ENCODE measurements at regions not wholly inside any gene's neighbourhood (a gene's known extent, or its start where the extent isn't known, plus 50 kb on each side); places are given as distances from the start of the nearest gene placed in this dataset.

- no peak overlapping the region for H3K4me3 ChIP-seq (ENCODE audit: low read depth, low read length)
- DNase-seq (ENCODE audit: low read depth): no peak
- TF ChIP-seq, protein P1, sequence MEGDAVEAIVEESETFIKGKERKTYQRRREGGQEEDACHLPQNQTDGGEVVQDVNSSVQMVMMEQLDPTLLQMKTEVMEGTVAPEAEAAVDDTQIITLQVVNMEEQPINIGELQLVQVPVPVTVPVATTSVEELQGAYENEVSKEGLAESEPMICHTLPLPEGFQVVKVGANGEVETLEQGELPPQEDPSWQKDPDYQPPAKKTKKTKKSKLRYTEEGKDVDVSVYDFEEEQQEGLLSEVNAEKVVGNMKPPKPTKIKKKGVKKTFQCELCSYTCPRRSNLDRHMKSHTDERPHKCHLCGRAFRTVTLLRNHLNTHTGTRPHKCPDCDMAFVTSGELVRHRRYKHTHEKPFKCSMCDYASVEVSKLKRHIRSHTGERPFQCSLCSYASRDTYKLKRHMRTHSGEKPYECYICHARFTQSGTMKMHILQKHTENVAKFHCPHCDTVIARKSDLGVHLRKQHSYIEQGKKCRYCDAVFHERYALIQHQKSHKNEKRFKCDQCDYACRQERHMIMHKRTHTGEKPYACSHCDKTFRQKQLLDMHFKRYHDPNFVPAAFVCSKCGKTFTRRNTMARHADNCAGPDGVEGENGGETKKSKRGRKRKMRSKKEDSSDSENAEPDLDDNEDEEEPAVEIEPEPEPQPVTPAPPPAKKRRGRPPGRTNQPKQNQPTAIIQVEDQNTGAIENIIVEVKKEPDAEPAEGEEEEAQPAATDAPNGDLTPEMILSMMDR (IDR thresholded peaks at IDR 0.05; ENCODE audit: insufficient read depth, low read depth, low read length, missing control alignments): no peak
Measured at GRCh38 chr9:107989544-107989943, 500.0 kb upstream of the KLF4 start.

GRCh38 chr9:107989099-107989498 lies 499.5 kb upstream of the KLF4 start:
- no peak for DNase-seq (ENCODE audit: low read depth)
- TF ChIP-seq, protein P1 (IDR thresholded peaks at IDR 0.05; ENCODE audit: insufficient read depth, low read depth, low read length, missing control alignments): no peak

GRCh38 chr9:107984956-107985355 lies 495.4 kb upstream of the KLF4 start:
- TF ChIP-seq, protein P1 (IDR thresholded peaks at IDR 0.05; ENCODE audit: insufficient read depth, low read depth, low read length, missing control alignments): no peak
- H3K4me3 ChIP-seq (ENCODE audit: low read depth, low read length): no peak overlapping the region

More at GRCh38 chr9:107989099-107989498, 499.5 kb upstream of the KLF4 start:
- no peak overlapping the region for H3K4me3 ChIP-seq (ENCODE audit: low read depth, low read length)

GRCh38 chr9:107983762-107984161 lies 494.2 kb upstream of the KLF4 start:
- H3K4me3 ChIP-seq (ENCODE audit: low read depth, low read length): no peak overlapping the region
- TF ChIP-seq, protein P1 (IDR thresholded peaks at IDR 0.05; ENCODE audit: insufficient read depth, low read depth, low read length, missing control alignments): no peak

More at GRCh38 chr9:107984956-107985355, 495.4 kb upstream of the KLF4 start:
- DNase-seq (ENCODE audit: low read depth): no peak

GRCh38 chr9:107983181-107983603 lies 493.6 kb upstream of the KLF4 start:
- DNase-seq (ENCODE audit: low read depth): no peak
- TF ChIP-seq, protein P1 (IDR thresholded peaks at IDR 0.05; ENCODE audit: insufficient read depth, low read depth, low read length, missing control alignments): no peak

More at GRCh38 chr9:107983762-107984161, 494.2 kb upstream of the KLF4 start:
- DNase-seq (ENCODE audit: low read depth): no peak

GRCh38 chr9:107982745-107983144 lies 493.2 kb upstream of the KLF4 start:
- no peak for DNase-seq (ENCODE audit: low read depth)
- TF ChIP-seq, protein P1 (IDR thresholded peaks at IDR 0.05; ENCODE audit: insufficient read depth, low read depth, low read length, missing control alignments): no peak
- H3K4me3 ChIP-seq (ENCODE audit: low read depth, low read length): no peak overlapping the region

More at GRCh38 chr9:107983181-107983603, 493.6 kb upstream of the KLF4 start:
- no peak overlapping the region for H3K4me3 ChIP-seq (ENCODE audit: low read depth, low read length)

- TF ChIP-seq, protein P1 (IDR thresholded peaks at IDR 0.05; ENCODE audit: insufficient read depth, low read depth, low read length, missing control alignments): no peak
- DNase-seq (ENCODE audit: low read depth): no peak
- no peak overlapping the region for H3K4me3 ChIP-seq (ENCODE audit: low read depth, low read length)
Measured at GRCh38 chr9:107982001-107982400, 492.4 kb upstream of the KLF4 start.
